ENCODE measurements at regions not wholly inside any gene's neighbourhood (a gene's known extent, or its start where the extent isn't known, plus 50 kb on each side); places are given as distances from the start of the nearest gene placed in this dataset.

- Histone ChIP-seq H3K79me2 (ENCODE audit: insufficient read depth, low read length) (no peaks in the 10 kb centered on the region), H3K9me3 (ENCODE audit: insufficient read depth, low read depth, low read length) (no peaks in the 10 kb centered on the region), H3K4me1 (ENCODE audit: insufficient read depth, low read length) (no peaks in the 10 kb centered on the region), H3K36me3 (ENCODE audit: insufficient read depth, low read length) (no peaks in the 10 kb centered on the region), H2AFZ (ENCODE audit: low read depth, low read length) (no peak overlapping the region), H3K9ac (ENCODE audit: low read length) (no peak overlapping the region), H3K27ac (ENCODE audit: low read depth, low read length) (no peak overlapping the region), H3K4me3 (ENCODE audit: insufficient read depth, low read depth, low read length) (no peak overlapping the region), H3K4me2 (ENCODE audit: low read length) (no peak overlapping the region), H4K20me1 (ENCODE audit: insufficient read depth, low read length) (no peaks in the 10 kb centered on the region), H3K27me3 (ENCODE audit: insufficient read depth, low read length) (no peaks in the 10 kb centered on the region)
- no peak for FAIRE-seq
- H3K9me3 Mint-ChIP-seq (ENCODE audit: unreplicated experiment): peaks cover 2% of the 10 kb centered on the region
- no peak overlapping the region for H3K4me3 Mint-ChIP-seq (ENCODE audit: unreplicated experiment)
- peaks cover 52% of the 10 kb centered on the region for H3K27me3 Mint-ChIP-seq (ENCODE audit: low read depth, unreplicated experiment)
- no peak for DNase-seq (ENCODE audit: low read depth)
- H3K27ac Mint-ChIP-seq (ENCODE audit: unreplicated experiment): no peak overlapping the region
- TF ChIP-seq CTCF (IDR thresholded peaks at IDR 0.05; ENCODE audit: insufficient read depth, low read depth, low read length): no peak
- TF ChIP-seq EZH2 (IDR thresholded peaks at IDR 0.05; ENCODE audit: insufficient read depth, low read length): no peak
- no peaks in the 10 kb centered on the region for H3K4me1 Mint-ChIP-seq (ENCODE audit: low read depth, unreplicated experiment)
- H3K36me3 Mint-ChIP-seq (ENCODE audit: low read depth, unreplicated experiment): no peaks in the 10 kb centered on the region
These were observed 115.6 kb upstream of the B3GAT1 start for GRCh38 chr11:134527382-134528243.

GRCh38 chr11:134524896-134525845, 113.1 kb upstream of the B3GAT1 start:
- Histone ChIP-seq H3K9ac (ENCODE audit: low read length) (no peak overlapping the region), H3K27ac (ENCODE audit: low read depth, low read length) (no peak overlapping the region), H3K27me3 (ENCODE audit: insufficient read depth, low read length) (no peaks in the 10 kb centered on the region), H3K79me2 (ENCODE audit: insufficient read depth, low read length) (no peaks in the 10 kb centered on the region), H3K4me2 (ENCODE audit: low read length) (no peak overlapping the region), H3K4me3 (ENCODE audit: insufficient read depth, low read depth, low read length) (no peak overlapping the region), H4K20me1 (ENCODE audit: insufficient read depth, low read length) (no peaks in the 10 kb centered on the region), H3K36me3 (ENCODE audit: insufficient read depth, low read length) (no peaks in the 10 kb centered on the region), H3K4me1 (ENCODE audit: insufficient read depth, low read length) (no peaks in the 10 kb centered on the region), H2AFZ (ENCODE audit: low read depth, low read length) (no peak overlapping the region), H3K9me3 (ENCODE audit: insufficient read depth, low read depth, low read length) (peaks cover 4% of the 10 kb centered on the region)
- Mint-ChIP-seq H3K4me3 (ENCODE audit: unreplicated experiment) (no peak overlapping the region), H3K27me3 (ENCODE audit: low read depth, unreplicated experiment) (peaks cover 60% of the 10 kb centered on the region), H3K4me1 (ENCODE audit: low read depth, unreplicated experiment) (no peaks in the 10 kb centered on the region), H3K9me3 (ENCODE audit: unreplicated experiment) (peaks cover 2% of the 10 kb centered on the region), H3K27ac (ENCODE audit: unreplicated experiment) (no peak overlapping the region), H3K36me3 (ENCODE audit: low read depth, unreplicated experiment) (no peaks in the 10 kb centered on the region)
- FAIRE-seq (no peak), DNase-seq (ENCODE audit: low read depth) (no peak)
- TF ChIP-seq CTCF (IDR thresholded peaks at IDR 0.05; ENCODE audit: insufficient read depth, low read depth, low read length) (no peak), EZH2 (IDR thresholded peaks at IDR 0.05; ENCODE audit: insufficient read depth, low read length) (no peak)

All from astrocyte (in vitro differentiated cells and primary cell).